A549 (cell line): ENCODE measurements at regions not wholly inside any gene's neighbourhood (a gene's known extent, or its start where the extent isn't known, plus 50 kb on each side); places are given as distances from the start of the nearest gene placed in this dataset.
A peak's percentile ranks its signal among the peaks of the same experiment; 100 is the strongest.

ENCODE experiments used
- ATAC-seq, 2 experiments: fragments of 200-7000 bp in 1 of 2; fragments of >200 bp in 1 of 2; cut with Nextera tagmentation in 1 of 2; cut with Tn5 transposase in 1 of 2; 3 replicates each; pipeline versions ENCODE4 v1.8.0 to v1.9.1; 2018 to 2020; ENCODE audit warnings: mild to moderate bottlenecking in 1 of 2, moderate library complexity in 1 of 2
- CTCF ChIA-PET: fragments of 300-600 bp; sonication (Branson Sonifier 250); formaldehyde crosslinking; extraction: SDS; loops from one replicate; lab custom pipeline; 2021; ENCODE audit warnings: antibody characterized with exemption, inconsistent platforms; lab: Yijun Ruan, JAX
- POLR2A ChIA-PET: fragments of 350-600 bp; formaldehyde crosslinking; extraction: SDS; loops from one replicate; lab custom pipeline; 2021; ENCODE audit warnings: antibody characterized with exemption, inconsistent platforms; lab: Yijun Ruan, JAX
- DNase-seq, 2 experiments: peaks; one replicate each; pipeline versions ENCODE4 v3.0.0 to v3.0.0-alpha.2; 2011 to 2016; ENCODE audit warnings: low read depth in 1 of 2, low spot score in 1 of 2
- FAIRE-seq: peaks from 2 replicates; lab custom pipeline; 2011; peaks lifted over from hg19 to GRCh38; lab: Jason Lieb, UNC
- H3K27ac ChIP-seq, 2 experiments: fragments of >200 bp; sonication (Bioruptor Twin); formaldehyde crosslinking; 3 replicates each; pipeline ENCODE4 v1.5.1; 2016 to 2017
- H3K4me1 ChIP-seq: fragments of >200 bp; sonication (Bioruptor Twin); formaldehyde crosslinking; 3 replicates; pipeline ENCODE4 v1.6.1; 2016
- H3K4me2 ChIP-seq: fragments of >200 bp; sonication (Bioruptor Twin); formaldehyde crosslinking; 3 replicates; pipeline ENCODE4 v1.6.1; 2016
- H3K4me3 ChIP-seq: fragments of >200 bp; sonication (Bioruptor Twin); formaldehyde crosslinking; 3 replicates; pipeline ENCODE4 v1.5.1; 2016
- H3K9me3 ChIP-seq: fragments of >200 bp; sonication (Bioruptor Twin); formaldehyde crosslinking; 3 replicates; pipeline ENCODE4 v1.6.1; 2016
- ATOH8 ChIP-seq: fragments of 250-450 bp; sonication (Bioruptor Pico); IDR thresholded peaks from 2 replicates; pipeline ENCODE4 v1.5.0; 2020; ENCODE audit warnings: low read depth, mild to moderate bottlenecking, moderate library complexity
- CBX2 ChIP-seq: fragments of 200-600 bp; sonication (generic); IDR thresholded peaks from 2 replicates; pipeline ENCODE4 v1.6.1; 2016; ENCODE audit warnings: low read depth, mild to moderate bottlenecking, borderline replicate concordance
- CBX8 ChIP-seq: fragments of 200-600 bp; sonication (generic); IDR thresholded peaks from 2 replicates; pipeline ENCODE4 v1.6.1; 2016
- CTCF ChIP-seq: fragments of >200 bp; sonication (Bioruptor Twin); formaldehyde crosslinking; IDR thresholded peaks from 3 replicates; pipeline ENCODE4 v1.5.1; 2016
- ESRRA ChIP-seq: fragments of 150-350 bp; IDR thresholded peaks from 2 replicates; pipeline ENCODE4 v1.6.1; 2014; ENCODE audit warnings: mild to moderate bottlenecking, low read length, borderline replicate concordance
- FOSL2 ChIP-seq, 2 experiments: fragments of 450-650 bp in 1 of 2; fragments of >200 bp in 1 of 2; sonication (Bioruptor Twin) in 1 of 2; formaldehyde crosslinking; IDR thresholded peaks; 2 replicates each; pipeline versions ENCODE4 v1.5.0 to v1.6.1; 2016 to 2020; ENCODE audit warnings: mild to moderate bottlenecking in 1 of 2, moderate library complexity in 1 of 2
- FOXS1 ChIP-seq: fragments of 250-450 bp; sonication (Bioruptor Pico); IDR thresholded peaks from 2 replicates; pipeline ENCODE4 v1.5.0; 2020; ENCODE audit warnings: mild to moderate bottlenecking, moderate library complexity
- GATA3 ChIP-seq: IDR thresholded peaks from 2 replicates; pipeline ENCODE4 v1.6.1; 2012; ENCODE audit warnings: borderline replicate concordance
- HDAC2 ChIP-seq: fragments of 200-600 bp; sonication (generic); IDR thresholded peaks from 2 replicates; pipeline ENCODE4 v1.6.1; 2016
- HES2 ChIP-seq: fragments of >200 bp; sonication (Bioruptor Twin); formaldehyde crosslinking; IDR thresholded peaks from 2 replicates; pipeline ENCODE4 v1.6.1; 2016
- HEYL ChIP-seq: fragments of 250-450 bp; sonication (Bioruptor Pico); IDR thresholded peaks from 2 replicates; pipeline ENCODE4 v1.8.0; 2021; ENCODE audit warnings: mild to moderate bottlenecking, moderate library complexity
- HOXA7 ChIP-seq: fragments of 250-450 bp; sonication (Bioruptor Pico); IDR thresholded peaks from 2 replicates; pipeline ENCODE4 v1.5.0; 2020; ENCODE audit warnings: mild to moderate bottlenecking, moderate library complexity
- HOXB13 ChIP-seq: fragments of 250-450 bp; sonication (Bioruptor Pico); IDR thresholded peaks from 2 replicates; pipeline ENCODE4 v1.5.0; 2020; ENCODE audit warnings: low read depth, mild to moderate bottlenecking, moderate library complexity
- JUN ChIP-seq, 2 experiments: fragments of >200 bp; sonication (Bioruptor Twin); formaldehyde crosslinking; IDR thresholded peaks; 2 replicates in 1 of 2; 3 replicates in 1 of 2; pipeline ENCODE4 v1.6.1; 2016 to 2017
- JUNB ChIP-seq: fragments of >200 bp; sonication (Bioruptor Twin); formaldehyde crosslinking; IDR thresholded peaks from 2 replicates; pipeline ENCODE4 v1.6.1; 2016
- KDM1A ChIP-seq: fragments of 200-600 bp; sonication (generic); IDR thresholded peaks from 2 replicates; pipeline ENCODE4 v1.6.1; 2016; ENCODE audit warnings: low read depth, mild to moderate bottlenecking
- MAFK ChIP-seq: fragments of 450-650 bp; IDR thresholded peaks from 2 replicates; pipeline ENCODE4 v1.6.1; 2014; ENCODE audit not compliant: partially characterized antibody
- MAX ChIP-seq: IDR thresholded peaks from 2 replicates; pipeline ENCODE4 v1.6.1; 2012
- MYC ChIP-seq: IDR thresholded peaks from 2 replicates; pipeline ENCODE4 v1.6.1; 2012; ENCODE audit warnings: mild to moderate bottlenecking, inconsistent platforms, low read length, improper control_type of control experiment, borderline replicate concordance
- NPAS2 ChIP-seq: fragments of 250-450 bp; sonication (Bioruptor Pico); IDR thresholded peaks from 2 replicates; pipeline ENCODE4 v1.8.0; 2022; ENCODE audit warnings: mild to moderate bottlenecking, moderate library complexity, borderline replicate concordance
- NR3C1 ChIP-seq: fragments of >200 bp; sonication (Bioruptor Twin); formaldehyde crosslinking; IDR thresholded peaks from 3 replicates; pipeline ENCODE4 v1.6.1; 2017
- PHF8 ChIP-seq: fragments of 200-600 bp; sonication (generic); IDR thresholded peaks from 2 replicates; pipeline ENCODE4 v1.6.1; 2016; ENCODE audit warnings: low read depth, mild to moderate bottlenecking, antibody characterized with exemption, moderate library complexity, borderline replicate concordance
- POLR2A ChIP-seq: IDR thresholded peaks from 2 replicates; pipeline ENCODE4 v1.6.1; 2012; ENCODE audit warnings: mild to moderate bottlenecking, low read length
- POLR2AphosphoS2 ChIP-seq: conservative IDR thresholded peaks from 2 replicates; pipeline ENCODE4 v1.6.1; 2012; ENCODE audit warnings: low read length, improper control_type of control experiment, inconsistent platforms
- RAD21 ChIP-seq, 2 experiments: fragments of >200 bp in 1 of 2; sonication (Bioruptor Twin) in 1 of 2; formaldehyde crosslinking in 1 of 2; IDR thresholded peaks in 1 of 2; conservative IDR thresholded peaks in 1 of 2; 2 replicates in 1 of 2; 3 replicates in 1 of 2; pipeline ENCODE4 v1.6.1; 2012 to 2018; ENCODE audit warnings: inconsistent platforms in 1 of 2
- RCOR1 ChIP-seq: fragments of 150-350 bp; IDR thresholded peaks from 2 replicates; pipeline ENCODE4 v1.6.1; 2014; ENCODE audit warnings: antibody characterized with exemption, low read length, low read depth
- RFX5 ChIP-seq: fragments of 450-650 bp; IDR thresholded peaks from 2 replicates; pipeline ENCODE4 v1.7.1; 2014; ENCODE audit warnings: antibody characterized with exemption, mild to moderate bottlenecking, moderate library complexity
- SMC3 ChIP-seq: fragments of >200 bp; sonication (Bioruptor Twin); formaldehyde crosslinking; IDR thresholded peaks from 3 replicates; pipeline ENCODE4 v1.6.1; 2018; ENCODE audit warnings: inconsistent platforms
- SREBF2 ChIP-seq: fragments of 450-650 bp; IDR thresholded peaks from 2 replicates; pipeline ENCODE4 v1.6.1; 2014; ENCODE audit warnings: mild to moderate bottlenecking, moderate library complexity
- USF2 ChIP-seq: fragments of 450-650 bp; IDR thresholded peaks from 2 replicates; pipeline ENCODE4 v1.6.1; 2014; ENCODE audit warnings: antibody characterized with exemption
- ZC3H11A ChIP-seq: fragments of 450-650 bp; IDR thresholded peaks from 2 replicates; pipeline ENCODE4 v1.6.1; 2014; ENCODE audit warnings: antibody characterized with exemption, mild to moderate bottlenecking
- ZFP36 ChIP-seq: fragments of 450-650 bp; IDR thresholded peaks from 2 replicates; pipeline ENCODE4 v1.6.1; 2014; ENCODE audit warnings: borderline replicate concordance; ENCODE audit not compliant: partially characterized antibody
- ZSCAN20 ChIP-seq: fragments of 250-450 bp; sonication (Bioruptor Pico); IDR thresholded peaks from 2 replicates; pipeline ENCODE4 v1.8.0; 2022; ENCODE audit warnings: mild to moderate bottlenecking, moderate library complexity
- WGBS: methylation state at CpG from one replicate; pipeline ENCODE4 v1.1.6; 2017; ENCODE audit errors: missing lambda C conversion rate; 5-methylcytosine and 5-hydroxymethylcytosine counted together

- ATAC-seq (no peak), FAIRE-seq (no peak), DNase-seq (no peak)
- TF ChIP-seq FOXS1 (CRISPR knock-in tag) (no peak), USF2 (no peak), RFX5 (no peak), HEYL (no peak), NPAS2 (CRISPR knock-in tag) (no peak), KDM1A (no peak), GATA3 (no peak), RAD21 (conservative IDR thresholded peaks at IDR 0.05 in 1 of 2, IDR thresholded peaks at IDR 0.05 in 1 of 2) (no peak), RCOR1 (no peak), NR3C1 (no peak), SREBF2 (no peak), CBX2 (no peak), CBX8 (no peak), FOSL2 (IDR thresholded peaks at IDR 0.05) (no peak), FOSL2 (CRISPR knock-in tag; IDR thresholded peaks at IDR 0.05) (no peak)
- POLR2A ChIA-PET = no interaction called here
- 90% methylated on average over 13 of the region's 13 CpGs for WGBS
- Histone ChIP-seq H3K4me3 (peak overlapping the region; percentile 44), H3K4me2 (peak overlapping the region; percentile 87), H3K27ac (peak overlapping the region; percentile 64 to 74; a peak in 4 of 6 replicates), H3K9me3 (no peaks in the 10 kb centered on the region), H3K4me1 (0 out of 3 replicates have a peak, but pooled peaks cover 5% of the 10 kb centered on the region)
- CTCF ChIA-PET = interaction anchor here (0.6 to 2.0 kb wide), 11 partner anchors 16 to 257 kb away, joined by 3 to 7 read pairs (median 3); no protein-coding TSS in a partner anchor
These were observed 66.7 kb upstream of the ARMC2 start for GRCh38 chr6:108781419-108782100.

GRCh38 chr6:108782179-108783041 lies 65.8 kb upstream of the ARMC2 start:
- ChIA-PET POLR2A (no interaction called here), CTCF (interaction anchor here (0.6 to 2.0 kb wide), 12 partner anchors 15 to 258 kb away, joined by 3 to 7 read pairs (median 3); no protein-coding TSS in a partner anchor)
- DNase-seq (peak; percentile 80 to 82), FAIRE-seq (no peak), ATAC-seq (peak; percentile 96 to 99)
- Histone ChIP-seq H3K9me3 (no peaks in the 10 kb centered on the region), H3K4me1 (0 out of 3 replicates have a peak, but pooled peaks cover 5% of the 10 kb centered on the region), H3K4me2 (peak overlapping the region; percentile 87), H3K27ac (peak overlapping the region; percentile 64 to 74; a peak in 5 of 6 replicates), H3K4me3 (peak overlapping the region; percentile 44)
- 7% methylated on average over 21 of the region's 22 CpGs for WGBS
- TF ChIP-seq CTCF (peak; percentile 64), ZFP36 (no peak), ZC3H11A (no peak), JUN (IDR thresholded peaks at IDR 0.05) (no peak), PHF8 (no peak), SMC3 (peak; percentile 77), HES2 (no peak), ESRRA (no peak), MAFK (no peak), JUNB (no peak), ZSCAN20 (no peak), HOXA7 (no peak), SREBF2 (no peak), POLR2A (no peak), MYC (peak; percentile 94), HOXB13 (CRISPR knock-in tag) (no peak), USF2 (no peak), MAX (peak; percentile 96), HDAC2 (no peak), CBX8 (no peak), ATOH8 (CRISPR knock-in tag) (no peak), POLR2AphosphoS2 (no peak)
